ENCODE measurements at regions not wholly inside any gene's neighbourhood (a gene's known extent, or its start where the extent isn't known, plus 50 kb on each side); places are given as distances from the start of the nearest gene placed in this dataset.

GRCh38 chrX:22686138-22686541, 313.6 kb upstream of the DDX53 start:
- no peak overlapping the region for H3K4me3 ChIP-seq (ENCODE audit: low read depth, low read length)
- DNase-seq (ENCODE audit: low read depth), result no peak
- no peak for TF ChIP-seq CTCF (IDR thresholded peaks at IDR 0.05; ENCODE audit: insufficient read depth, low read length, severe bottlenecking)
- H3K36me3 ChIP-seq (ENCODE audit: control insufficient read depth, insufficient read depth, low read length), result no peaks in the 10 kb centered on the region
- H3K27me3 ChIP-seq (ENCODE audit: control insufficient read depth, insufficient read depth, low read length), result no peaks in the 10 kb centered on the region
- no peak for FAIRE-seq

GRCh38 chrX:22689290-22689689, 310.5 kb upstream of the DDX53 start:
- Histone ChIP-seq H3K4me3 (ENCODE audit: low read depth, low read length) (no peak overlapping the region), H3K27me3 (ENCODE audit: control insufficient read depth, insufficient read depth, low read length) (no peaks in the 10 kb centered on the region), H3K36me3 (ENCODE audit: control insufficient read depth, insufficient read depth, low read length) (no peaks in the 10 kb centered on the region)
- FAIRE-seq (no peak), DNase-seq (ENCODE audit: low read depth) (no peak)
- TF ChIP-seq CTCF (IDR thresholded peaks at IDR 0.05; ENCODE audit: insufficient read depth, low read length, severe bottlenecking), result no peak

GRCh38 chrX:22690116-22690515, 309.6 kb upstream of the DDX53 start:
- TF ChIP-seq CTCF (IDR thresholded peaks at IDR 0.05; ENCODE audit: insufficient read depth, low read length, severe bottlenecking), result no peak
- Histone ChIP-seq H3K4me3 (ENCODE audit: low read depth, low read length) (no peak overlapping the region), H3K27me3 (ENCODE audit: control insufficient read depth, insufficient read depth, low read length) (no peaks in the 10 kb centered on the region), H3K36me3 (ENCODE audit: control insufficient read depth, insufficient read depth, low read length) (no peaks in the 10 kb centered on the region)
- FAIRE-seq, result no peak
- DNase-seq (ENCODE audit: low read depth), result no peak

GRCh38 chrX:22691966-22692565, 307.7 kb upstream of the DDX53 start:
- no peak for TF ChIP-seq CTCF (IDR thresholded peaks at IDR 0.05; ENCODE audit: insufficient read depth, low read length, severe bottlenecking)
- FAIRE-seq (no peak), DNase-seq (ENCODE audit: low read depth) (no peak)
- Histone ChIP-seq H3K36me3 (ENCODE audit: control insufficient read depth, insufficient read depth, low read length) (no peaks in the 10 kb centered on the region), H3K4me3 (ENCODE audit: low read depth, low read length) (no peak overlapping the region), H3K27me3 (ENCODE audit: control insufficient read depth, insufficient read depth, low read length) (no peaks in the 10 kb centered on the region)

- no peak for FAIRE-seq
- no peak for TF ChIP-seq CTCF (IDR thresholded peaks at IDR 0.05; ENCODE audit: insufficient read depth, low read length, severe bottlenecking)
Measured at GRCh38 chrX:22698151-22698550, 301.6 kb upstream of the DDX53 start.

GRCh38 chrX:22699581-22700091, 300.1 kb upstream of the DDX53 start:
- Histone ChIP-seq H3K27me3 (ENCODE audit: control insufficient read depth, insufficient read depth, low read length) (no peaks in the 10 kb centered on the region), H3K36me3 (ENCODE audit: control insufficient read depth, insufficient read depth, low read length) (no peaks in the 10 kb centered on the region), H3K4me3 (ENCODE audit: low read depth, low read length) (no peak overlapping the region)
- TF ChIP-seq CTCF (IDR thresholded peaks at IDR 0.05; ENCODE audit: insufficient read depth, low read length, severe bottlenecking), result no peak
- DNase-seq (ENCODE audit: low read depth) (peak; percentile 5), FAIRE-seq (no peak)

More at GRCh38 chrX:22698151-22698550, 301.6 kb upstream of the DDX53 start:
- no peak for DNase-seq (ENCODE audit: low read depth)
- no peaks in the 10 kb centered on the region for H3K27me3 ChIP-seq (ENCODE audit: control insufficient read depth, insufficient read depth, low read length)
- no peak overlapping the region for H3K4me3 ChIP-seq (ENCODE audit: low read depth, low read length)
- no peaks in the 10 kb centered on the region for H3K36me3 ChIP-seq (ENCODE audit: control insufficient read depth, insufficient read depth, low read length)

Data from bronchial epithelial cell (primary cell).